Neural cell (in vitro differentiated cells): ENCODE measurements at regions not wholly inside any gene's neighbourhood (a gene's known extent, or its start where the extent isn't known, plus 50 kb on each side); places are given as distances from the start of the nearest gene placed in this dataset.

Experiments
- H2AFZ ChIP-seq: fragments of 200-600, 300-800 bp; sonication (generic), shearing (Covaris generic); 2 replicates; pipeline ENCODE4 v1.6.0; 2014; ENCODE audit warnings: low read depth, mild to moderate bottlenecking, antibody characterized with exemption, low read length, moderate library complexity
- H3F3A ChIP-seq: fragments of 200-600 bp; shearing (Covaris generic); 2 replicates; pipeline ENCODE4 v1.6.1; 2016; ENCODE audit warnings: mild to moderate bottlenecking, moderate library complexity, mixed read lengths, antibody characterized with exemption, low read length; ENCODE audit not compliant: insufficient read depth, poor library complexity, severe bottlenecking
- H3K27ac ChIP-seq: fragments of 200-600, 300-800 bp; sonication (generic), shearing (Covaris generic); 2 replicates; pipeline ENCODE4 v1.5.1; 2014; ENCODE audit warnings: mild to moderate bottlenecking, low read length, moderate library complexity
- H3K27me3 ChIP-seq: fragments of 300-800, 200-600 bp; sonication (generic), shearing (Covaris generic); 2 replicates; pipeline ENCODE4 v1.6.0; 2014; ENCODE audit warnings: mild to moderate bottlenecking, low read depth, low read length, moderate library complexity; ENCODE audit not compliant: insufficient read depth
- H3K36me3 ChIP-seq: fragments of 300-800, 200-600 bp; sonication (generic), shearing (Covaris generic); 2 replicates; pipeline ENCODE4 v1.5.1; 2014; ENCODE audit warnings: mild to moderate bottlenecking, antibody characterized with exemption, low read length, moderate library complexity; ENCODE audit not compliant: insufficient read depth
- H3K4me2 ChIP-seq: fragments of 300-800, 200-600 bp; sonication (generic), shearing (Covaris generic); 2 replicates; pipeline ENCODE4 v1.6.0; 2014; ENCODE audit warnings: mild to moderate bottlenecking, low read length
- H3K4me3 ChIP-seq: fragments of 300-800, 200-600 bp; sonication (generic), shearing (Covaris generic); 2 replicates; pipeline ENCODE4 v1.5.1; 2014; ENCODE audit warnings: mild to moderate bottlenecking, low read length, moderate library complexity
- H3K79me2 ChIP-seq: fragments of 200-600 bp; shearing (Covaris generic); replicated peaks from 2 replicates; pipeline ENCODE4 v1.6.0; 2014; ENCODE audit warnings: mild to moderate bottlenecking, low read length, moderate library complexity; ENCODE audit not compliant: insufficient read depth
- H3K9ac ChIP-seq: fragments of 300-800, 200-600 bp; sonication (generic), shearing (Covaris generic); 2 replicates; pipeline ENCODE4 v1.6.1; 2016; ENCODE audit warnings: mild to moderate bottlenecking, low read length, mixed read lengths
- H3K9me2 ChIP-seq: fragments of 200-600 bp; shearing (Covaris generic); 2 replicates; pipeline ENCODE4 v1.6.1; 2016; ENCODE audit warnings: mild to moderate bottlenecking, low read length, mixed read lengths; ENCODE audit not compliant: insufficient read depth
- H3K9me3 ChIP-seq: fragments of 200-600, 300-800 bp; sonication (generic), shearing (Covaris generic); 2 replicates; pipeline ENCODE4 v1.6.1; 2016; ENCODE audit warnings: mild to moderate bottlenecking, mixed run types, low read length, moderate library complexity, mixed read lengths
- H4K20me1 ChIP-seq: fragments of 200-600 bp; shearing (Covaris generic); 2 replicates; pipeline ENCODE4 v1.6.1; 2016; ENCODE audit warnings: mild to moderate bottlenecking, mixed run types; ENCODE audit not compliant: insufficient read depth
- CTCF ChIP-seq: fragments of 450-650 bp; IDR thresholded peaks from 2 replicates; pipeline ENCODE4 v1.5.1; 2014; ENCODE audit warnings: antibody characterized with exemption, mild to moderate bottlenecking, moderate library complexity; ENCODE audit not compliant: poor library complexity, severe bottlenecking
- EP300 ChIP-seq: fragments of 450-650 bp; conservative IDR thresholded peaks from 2 replicates; pipeline ENCODE4 v1.6.1; 2014; ENCODE audit warnings: antibody characterized with exemption, mild to moderate bottlenecking, moderate library complexity; ENCODE audit not compliant: poor library complexity, severe bottlenecking
- EZH2 ChIP-seq: fragments of 200-600, 300-800 bp; shearing (Covaris generic), sonication (generic); IDR thresholded peaks from 2 replicates; pipeline ENCODE4 v1.6.1; 2014; ENCODE audit warnings: antibody characterized with exemption, low read length, borderline replicate concordance, mild to moderate bottlenecking; ENCODE audit not compliant: insufficient read depth, poor library complexity, severe bottlenecking
- MXI1 ChIP-seq: fragments of 450-650 bp; conservative IDR thresholded peaks from 2 replicates; pipeline ENCODE4 v1.6.1; 2014; ENCODE audit warnings: antibody characterized with exemption, mild to moderate bottlenecking; ENCODE audit not compliant: poor library complexity, severe bottlenecking
- POLR2AphosphoS5 ChIP-seq: IDR thresholded peaks from 2 replicates; pipeline ENCODE4 v1.6.1; 2012
- RAD21 ChIP-seq: fragments of 450-650 bp; conservative IDR thresholded peaks from 2 replicates; pipeline ENCODE4 v1.6.1; 2014; ENCODE audit warnings: antibody characterized with exemption, mild to moderate bottlenecking, moderate library complexity
- REST ChIP-seq: IDR thresholded peaks from 2 replicates; pipeline ENCODE4 v1.6.1; 2012; ENCODE audit warnings: borderline replicate concordance
- SMC3 ChIP-seq: fragments of 450-650 bp; conservative IDR thresholded peaks from 2 replicates; pipeline ENCODE4 v1.6.1; 2014; ENCODE audit warnings: antibody characterized with exemption, mild to moderate bottlenecking, moderate library complexity; ENCODE audit not compliant: poor library complexity
- TAF1 ChIP-seq: IDR thresholded peaks from 2 replicates; pipeline ENCODE4 v1.6.1; 2012; ENCODE audit warnings: low read depth

- H3K27ac ChIP-seq = no peak overlapping the region
- H3K36me3 ChIP-seq = no peaks in the 10 kb centered on the region
- no peak for TF ChIP-seq CTCF
- TF ChIP-seq EZH2 = no peak
- TF ChIP-seq POLR2AphosphoS5 = no peak
- no peak for TF ChIP-seq SMC3
- no peak for TF ChIP-seq TAF1
- no peak for TF ChIP-seq MXI1
- TF ChIP-seq RAD21 = no peak
- no peak for TF ChIP-seq REST
- TF ChIP-seq EP300 = no peak
- H2AFZ ChIP-seq = no peak overlapping the region
- no peak overlapping the region for H3K4me2 ChIP-seq
- no peaks in the 10 kb centered on the region for H4K20me1 ChIP-seq
- H3K27me3 ChIP-seq = no peaks in the 10 kb centered on the region
- no peaks in the 10 kb centered on the region for H3K9me3 ChIP-seq
- H3K79me2 ChIP-seq = no peaks in the 10 kb centered on the region
- H3K9ac ChIP-seq = no peak overlapping the region
- H3F3A ChIP-seq = no peaks in the 10 kb centered on the region
- no peaks in the 10 kb centered on the region for H3K9me2 ChIP-seq
- no peak overlapping the region for H3K4me3 ChIP-seq
These were observed 200.0 kb downstream of the LY86 start for GRCh38 chr6:6788394-6789032.

- H3K9me2 ChIP-seq = no peaks in the 10 kb centered on the region
- TF ChIP-seq RAD21 (no peak), MXI1 (no peak), EZH2 (no peak), CTCF (no peak), REST (no peak), POLR2AphosphoS5 (no peak), TAF1 (no peak), EP300 (no peak), SMC3 (no peak)
These were observed 201.9 kb downstream of the LY86 start for GRCh38 chr6:6790393-6790792.

More at GRCh38 chr6:6790393-6790792, 201.9 kb downstream of the LY86 start:
- no peak overlapping the region for H3K27ac ChIP-seq
- no peaks in the 10 kb centered on the region for H3K79me2 ChIP-seq
- no peaks in the 10 kb centered on the region for H3K36me3 ChIP-seq
- no peaks in the 10 kb centered on the region for H3F3A ChIP-seq
- no peak overlapping the region for H3K9ac ChIP-seq
- H3K27me3 ChIP-seq = no peaks in the 10 kb centered on the region
- H2AFZ ChIP-seq = no peak overlapping the region
- H4K20me1 ChIP-seq = no peaks in the 10 kb centered on the region
- no peak overlapping the region for H3K4me2 ChIP-seq
- no peak overlapping the region for H3K4me3 ChIP-seq
- H3K9me3 ChIP-seq = no peaks in the 10 kb centered on the region
